SK-N-SH (cell line): ENCODE measurements at regions not wholly inside any gene's neighbourhood (a gene's known extent, or its start where the extent isn't known, plus 50 kb on each side); places are given as distances from the start of the nearest gene placed in this dataset.

Source experiments
- GATA2 ChIP-seq: sonication (generic); formaldehyde crosslinking; IDR thresholded peaks from 2 replicates; pipeline ENCODE4 v1.5.0; 2020; ENCODE audit warnings: mild to moderate bottlenecking, missing genetic modification reagents
- MEF2A ChIP-seq: IDR thresholded peaks from 2 replicates; pipeline ENCODE4 v1.4.0; 2012; ENCODE audit warnings: low read depth, borderline replicate concordance
- RCOR1 ChIP-seq: fragments of 150-350 bp; IDR thresholded peaks from 2 replicates; pipeline ENCODE4 v1.6.1; 2017; ENCODE audit warnings: antibody characterized with exemption, low read length
- YY1 ChIP-seq: IDR thresholded peaks from 2 replicates; pipeline ENCODE4 v1.4.0; 2012; ENCODE audit warnings: low read depth, mild to moderate bottlenecking

GRCh38 chr1:81706650-81707435 is 93.9 kb upstream of the ADGRL2 start:
- TF ChIP-seq MEF2A (no peak), RCOR1 (no peak), GATA2 (CRISPR knock-in tag) (no peak), YY1 (no peak)
